ENCODE measurements at regions not wholly inside any gene's neighbourhood (a gene's known extent, or its start where the extent isn't known, plus 50 kb on each side); places are given as distances from the start of the nearest gene placed in this dataset.

GRCh38 chr7:120114626-120115025 is 158.3 kb upstream of the KCND2 start (continued):
- TF ChIP-seq ZNF687 (IDR thresholded peaks at IDR 0.05) (no peak), IKZF1 (conservative IDR thresholded peaks at IDR 0.05) (no peak), WRNIP1 (IDR thresholded peaks at IDR 0.05; ENCODE audit: borderline replicate concordance, low read depth, low read length) (no peak), IRF4 (IDR thresholded peaks at IDR 0.05; ENCODE audit: low read depth, low read length) (no peak), STAT1 (conservative IDR thresholded peaks at IDR 0.05) (no peak)

- POLR2A ChIA-PET, result no interaction called here
- Histone ChIP-seq H3K9ac (ENCODE audit: control insufficient read depth, insufficient read depth, low read length) (no peak overlapping the region), H4K20me1 (ENCODE audit: control insufficient read depth, insufficient read depth) (no peaks in the 10 kb centered on the region), H3K4me3 (no peak overlapping the region), H3K4me1 (ENCODE audit: control insufficient read depth, insufficient read depth, low read length) (no peaks in the 10 kb centered on the region), H3K36me3 (ENCODE audit: control insufficient read depth in 2 of 2, insufficient read depth in 2 of 2, low read length in 1 of 2) (no peaks in the 10 kb centered on the region), H3K9me3 (replicated peaks; ENCODE audit: control insufficient read depth, insufficient read depth, low read length) (no peaks in the 10 kb centered on the region), H2AFZ (ENCODE audit: control insufficient read depth, low read depth, low read length) (no peak overlapping the region), H3K27me3 (replicated peaks in 1 of 2; ENCODE audit: control insufficient read depth in 2 of 2, insufficient read depth in 2 of 2, low read length in 1 of 2) (no peaks in the 10 kb centered on the region; a peak in 1 of 4 replicates), H3K27ac (ENCODE audit: control insufficient read depth, insufficient read depth) (no peak overlapping the region), H3K4me2 (ENCODE audit: control insufficient read depth, insufficient read depth) (no peak overlapping the region), H3K79me2 (ENCODE audit: control insufficient read depth, insufficient read depth, low read length) (no peaks in the 10 kb centered on the region)
- RAD21 ChIA-PET (ENCODE audit: unreplicated experiment), result no interaction called here
- ATAC-seq (no peak), DNase-seq (ENCODE audit: low read depth, low spot score) (no peak), FAIRE-seq (no peak)
- WGBS (ENCODE audit: insufficient coverage, insufficient replicate concordance, low lambda C conversion rate, missing lambda C conversion rate), result 4% methylated on average over 1 of the region's 1 CpG
- BruUV-seq (replicated peaks), result no TSS peak
- SMC1A ChIA-PET (ENCODE audit: uncharacterized antibody, unreplicated experiment), result no interaction called here
- CTCF ChIA-PET, result no interaction called here
- intact Hi-C loops (cut with micrococcal nuclease; ENCODE audit: unreplicated experiment), result no loop called here
- in situ Hi-C loops (cut with MboI), result no loop called here
- TF ChIP-seq HDAC6 (IDR thresholded peaks at IDR 0.05; ENCODE audit: unreplicated experiment) (no peak), ZSCAN29 (IDR thresholded peaks at IDR 0.05) (no peak), REST (IDR thresholded peaks at IDR 0.05; ENCODE audit: low read depth, low read length) (no peak), HSF1 (IDR thresholded peaks at IDR 0.05; ENCODE audit: low read depth, low read length) (no peak), PRDM15 (CRISPR knock-in tag; IDR thresholded peaks at IDR 0.05) (no peak)
These were observed 149.4 kb upstream of the KCND2 start for GRCh38 chr7:120123528-120123927.
